Hypothalamus (tissue), 51 donors: ENCODE measurements at regions not wholly inside any gene's neighbourhood (a gene's known extent, or its start where the extent isn't known, plus 50 kb on each side); places are given as distances from the start of the nearest gene placed in this dataset.
"Not testable (repeated sequence)": the region's sequence is repeated elsewhere in the genome, so short reads cannot be mapped to it uniquely, and the experiment has no call there.

Experiments
- DNase-seq, 51 donors: peaks; one replicate each; lab custom pipeline; 2025; lab: John Stamatoyannopoulos, UW

- no peak for DNase-seq
Measured at GRCh38 chr9:107810461-107810961, 320.9 kb upstream of the KLF4 start.

- no peak for DNase-seq
Measured at GRCh38 chr9:107809871-107810460, 320.4 kb upstream of the KLF4 start.

GRCh38 chr9:107807183-107807582 lies 317.6 kb upstream of the KLF4 start:
- no peak for DNase-seq

- DNase-seq = no peak
Measured at GRCh38 chr9:107805201-107805600, 315.6 kb upstream of the KLF4 start.

GRCh38 chr9:107794259-107794658 lies 304.7 kb upstream of the KLF4 start:
- DNase-seq = no peak

GRCh38 chr9:107793541-107793940 lies 304.0 kb upstream of the KLF4 start:
- DNase-seq = no peak

- no peak for DNase-seq
Measured at GRCh38 chr9:107792596-107792995, 303.0 kb upstream of the KLF4 start.

- DNase-seq = no peak
Measured at GRCh38 chr9:107792006-107792405, 302.4 kb upstream of the KLF4 start.

GRCh38 chr9:107789001-107789700 lies 299.6 kb upstream of the KLF4 start:
- no peak for DNase-seq

- no peak for DNase-seq
Measured at GRCh38 chr9:107786561-107786960, 297.0 kb upstream of the KLF4 start.

- DNase-seq = no peak
Measured at GRCh38 chr9:107784235-107784958, 294.8 kb upstream of the KLF4 start.

- no peak for DNase-seq
Measured at GRCh38 chr9:107782789-107783188, 293.2 kb upstream of the KLF4 start.

GRCh38 chr9:107782381-107782780 lies 292.8 kb upstream of the KLF4 start:
- no peak for DNase-seq

GRCh38 chr9:107780960-107781359 lies 291.4 kb upstream of the KLF4 start:
- no peak for DNase-seq

- DNase-seq = no peak
Measured at GRCh38 chr9:107779731-107780130, 290.2 kb upstream of the KLF4 start.

- DNase-seq = no peak
Measured at GRCh38 chr9:107778661-107779060, 289.1 kb upstream of the KLF4 start.

GRCh38 chr9:107774099-107774498 lies 284.5 kb upstream of the KLF4 start:
- DNase-seq = peak in 1 of 51 donors; percentile 4

GRCh38 chr9:107772988-107773387 lies 283.4 kb upstream of the KLF4 start:
- DNase-seq = no peak

- DNase-seq = no peak
Measured at GRCh38 chr9:107770716-107771115, 281.1 kb upstream of the KLF4 start.

- DNase-seq = no peak
Measured at GRCh38 chr9:107768224-107768623, 278.7 kb upstream of the KLF4 start.

GRCh38 chr9:107767711-107768110 lies 278.1 kb upstream of the KLF4 start:
- DNase-seq = no peak

GRCh38 chr9:107763469-107763868 lies 273.9 kb upstream of the KLF4 start:
- not testable (repeated sequence) for DNase-seq
